ENCODE measurements at regions not wholly inside any gene's neighbourhood (a gene's known extent, or its start where the extent isn't known, plus 50 kb on each side); places are given as distances from the start of the nearest gene placed in this dataset.

DNA sequence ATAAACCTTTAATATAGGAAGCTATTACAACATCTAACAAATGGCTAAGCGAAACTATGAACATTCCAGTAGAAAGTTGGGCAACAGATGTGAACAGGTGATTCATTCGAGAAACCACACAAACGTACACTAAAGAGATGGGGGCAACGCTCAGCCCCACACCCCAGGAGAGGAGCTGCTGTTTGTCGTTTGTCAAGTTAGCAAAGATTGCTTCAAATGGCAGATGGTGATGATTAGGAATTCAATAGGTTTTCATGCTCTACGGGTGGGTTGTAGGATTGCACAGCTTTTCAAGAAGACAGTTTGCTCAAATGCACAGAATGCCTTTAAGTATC is 154.7 kb upstream of the HDAC4 start (continued):
- TF ChIP-seq, protein P1, sequence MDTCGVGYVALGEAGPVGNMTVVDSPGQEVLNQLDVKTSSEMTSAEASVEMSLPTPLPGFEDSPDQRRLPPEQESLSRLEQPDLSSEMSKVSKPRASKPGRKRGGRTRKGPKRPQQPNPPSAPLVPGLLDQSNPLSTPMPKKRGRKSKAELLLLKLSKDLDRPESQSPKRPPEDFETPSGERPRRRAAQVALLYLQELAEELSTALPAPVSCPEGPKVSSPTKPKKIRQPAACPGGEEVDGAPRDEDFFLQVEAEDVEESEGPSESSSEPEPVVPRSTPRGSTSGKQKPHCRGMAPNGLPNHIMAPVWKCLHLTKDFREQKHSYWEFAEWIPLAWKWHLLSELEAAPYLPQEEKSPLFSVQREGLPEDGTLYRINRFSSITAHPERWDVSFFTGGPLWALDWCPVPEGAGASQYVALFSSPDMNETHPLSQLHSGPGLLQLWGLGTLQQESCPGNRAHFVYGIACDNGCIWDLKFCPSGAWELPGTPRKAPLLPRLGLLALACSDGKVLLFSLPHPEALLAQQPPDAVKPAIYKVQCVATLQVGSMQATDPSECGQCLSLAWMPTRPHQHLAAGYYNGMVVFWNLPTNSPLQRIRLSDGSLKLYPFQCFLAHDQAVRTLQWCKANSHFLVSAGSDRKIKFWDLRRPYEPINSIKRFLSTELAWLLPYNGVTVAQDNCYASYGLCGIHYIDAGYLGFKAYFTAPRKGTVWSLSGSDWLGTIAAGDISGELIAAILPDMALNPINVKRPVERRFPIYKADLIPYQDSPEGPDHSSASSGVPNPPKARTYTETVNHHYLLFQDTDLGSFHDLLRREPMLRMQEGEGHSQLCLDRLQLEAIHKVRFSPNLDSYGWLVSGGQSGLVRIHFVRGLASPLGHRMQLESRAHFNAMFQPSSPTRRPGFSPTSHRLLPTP (IDR thresholded peaks at IDR 0.05; ENCODE audit: borderline replicate concordance, extremely low read depth, insufficient read length) = no peak

DNA sequence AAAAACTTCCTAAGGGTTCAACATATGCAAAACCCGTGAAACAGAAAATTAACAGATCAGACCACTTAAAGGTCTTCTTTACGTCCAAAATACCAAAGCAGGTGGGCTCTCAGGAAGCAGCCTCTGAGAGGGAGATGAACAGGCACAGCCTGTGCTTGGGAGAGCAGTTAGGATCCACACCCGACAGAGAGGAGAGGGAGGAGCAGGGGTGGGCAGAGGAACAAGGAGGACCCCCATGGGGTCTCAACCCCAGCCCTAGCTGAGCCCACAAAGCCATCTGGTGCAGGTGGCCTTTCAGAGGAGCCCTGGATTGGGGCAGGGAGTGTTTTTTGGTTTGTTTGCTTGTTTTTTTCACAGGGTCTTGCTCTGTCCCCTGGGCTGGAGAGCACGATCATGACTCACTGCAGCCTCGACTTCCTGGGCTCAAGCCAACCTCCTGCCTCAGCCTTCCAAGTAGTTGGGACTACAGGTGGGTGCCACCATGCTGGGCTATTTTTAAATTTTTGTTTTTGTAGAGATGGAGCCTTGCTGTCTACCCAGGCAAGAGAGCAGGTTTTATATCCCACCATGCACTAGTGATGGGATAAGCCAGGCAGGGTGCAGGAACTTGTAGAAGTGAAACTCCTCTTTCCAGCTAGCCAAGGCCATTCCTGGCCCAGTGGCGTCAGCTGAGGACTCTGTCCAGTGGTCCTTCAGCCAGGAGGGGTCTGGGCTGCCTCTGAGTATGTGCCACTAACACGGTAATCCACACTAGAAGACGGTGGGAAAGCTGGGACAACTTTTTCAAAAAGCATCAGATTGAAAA is 154.1 kb upstream of the HDAC4 start:
- H3K4me1 ChIP-seq (replicated peaks in 1 of 2; ENCODE audit: control insufficient read depth in 2 of 2, insufficient read depth in 2 of 2, low read length in 2 of 2) = peaks cover 0 to 2% of the 10 kb centered on the region in 2 experiments; a peak in 1 of 5 replicates
- ATAC-seq = no peak
- no peaks in the 10 kb centered on the region for H4K20me1 ChIP-seq (replicated peaks; ENCODE audit: control insufficient read depth, insufficient read depth, low read length)
- ChIA-PET POLR2A (no interaction called here), CTCF (ENCODE audit: low intra/inter-chr PET ratio) (no interaction called here)
- H3K9me3 ChIP-seq (replicated peaks; ENCODE audit: control insufficient read depth, insufficient read depth, low read depth, low read length) = no peaks in the 10 kb centered on the region
- no peak overlapping the region for H3K27ac ChIP-seq (ENCODE audit: extremely low read depth, low read depth, low read length)
- WGBS (ENCODE audit: insufficient coverage, low coverage, missing lambda C conversion rate) = 0% methylated on average over 8 of the region's 8 CpGs
- H3K36me3 ChIP-seq (ENCODE audit: control insufficient read depth, insufficient read depth, low read length) = no peaks in the 10 kb centered on the region
- no TSS peak for BruUV-seq (replicated peaks)
- TF ChIP-seq FOXA3 (CRISPR knock-in tag; conservative IDR thresholded peaks at IDR 0.05 in 1 of 2, IDR thresholded peaks at IDR 0.05 in 1 of 2) (no peak), ZNF324 (CRISPR knock-in tag; IDR thresholded peaks at IDR 0.05) (no peak), ZNF695 (CRISPR knock-in tag; IDR thresholded peaks at IDR 0.05) (no peak), NCOA6 (IDR thresholded peaks at IDR 0.05) (no peak), TEAD2 (tag; IDR thresholded peaks at IDR 0.05) (no peak), CAMTA2 (CRISPR knock-in tag; conservative IDR thresholded peaks at IDR 0.05) (no peak), ZNF212 (CRISPR knock-in tag; IDR thresholded peaks at IDR 0.05) (no peak), ESRRA (IDR thresholded peaks at IDR 0.05; ENCODE audit: borderline replicate concordance, low read depth) (no peak), ARHGAP35 (IDR thresholded peaks at IDR 0.05; ENCODE audit: partially characterized antibody) (no peak), ZNF165 (CRISPR knock-in tag; IDR thresholded peaks at IDR 0.05; ENCODE audit: borderline replicate concordance) (no peak), BCL6 (CRISPR knock-in tag; IDR thresholded peaks at IDR 0.05) (no peak), HNRNPUL1 (IDR thresholded peaks at IDR 0.05; ENCODE audit: low read length) (no peak)
- TF ChIP-seq, protein P2, sequence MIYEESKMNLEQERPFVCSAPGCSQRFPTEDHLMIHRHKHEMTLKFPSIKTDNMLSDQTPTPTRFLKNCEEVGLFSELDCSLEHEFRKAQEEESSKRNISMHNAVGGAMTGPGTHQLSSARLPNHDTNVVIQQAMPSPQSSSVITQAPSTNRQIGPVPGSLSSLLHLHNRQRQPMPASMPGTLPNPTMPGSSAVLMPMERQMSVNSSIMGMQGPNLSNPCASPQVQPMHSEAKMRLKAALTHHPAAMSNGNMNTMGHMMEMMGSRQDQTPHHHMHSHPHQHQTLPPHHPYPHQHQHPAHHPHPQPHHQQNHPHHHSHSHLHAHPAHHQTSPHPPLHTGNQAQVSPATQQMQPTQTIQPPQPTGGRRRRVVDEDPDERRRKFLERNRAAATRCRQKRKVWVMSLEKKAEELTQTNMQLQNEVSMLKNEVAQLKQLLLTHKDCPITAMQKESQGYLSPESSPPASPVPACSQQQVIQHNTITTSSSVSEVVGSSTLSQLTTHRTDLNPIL (CRISPR knock-in tag; IDR thresholded peaks at IDR 0.05) = no peak
- H3K9me1 ChIP-seq (ENCODE audit: control insufficient read depth, insufficient read depth, low read length) = no peaks in the 10 kb centered on the region
- H3K4me2 ChIP-seq (ENCODE audit: insufficient read depth, low read length) = no peak overlapping the region
- in situ Hi-C loops (cut with MboI) = no loop called here
- no peak overlapping the region for H3K9ac ChIP-seq (ENCODE audit: insufficient read depth in 1 of 2, low read depth in 2 of 2, low read length in 2 of 2)
- H3K79me2 ChIP-seq (ENCODE audit: control insufficient read depth, insufficient read depth, low read length) = no peaks in the 10 kb centered on the region
- no peak for DNase-seq (ENCODE audit: extremely low read depth in 1 of 4, low spot score in 3 of 4)
- no peak for FAIRE-seq
- no peak overlapping the region for H3K4me3 ChIP-seq
- no peak overlapping the region for H2AFZ ChIP-seq (ENCODE audit: low read depth, low read length)
- H3K27me3 ChIP-seq (ENCODE audit: control insufficient read depth in 2 of 2, insufficient read depth in 2 of 2, low read length in 2 of 2) = peaks cover 11 to 43% of the 10 kb centered on the region in 2 experiments; a peak in 4 of 5 replicates
- intact Hi-C loops (cut with micrococcal nuclease) = no loop called here
